HG03571 (cell line): ENCODE measurements at regions not wholly inside any gene's neighbourhood (a gene's known extent, or its start where the extent isn't known, plus 50 kb on each side); places are given as distances from the start of the nearest gene placed in this dataset.

Source experiments
- ATAC-seq: cut with Tn5 transposase; IDR thresholded peaks from one replicate; pipeline ENCODE4 v1.9.1; 2021; ENCODE audit not compliant: unreplicated experiment

GRCh38 chr18:66676699-66677098 lies 72.8 kb upstream of the CDH19 start:
- no peak for ATAC-seq

- ATAC-seq: no peak
These were observed 70.4 kb upstream of the CDH19 start for GRCh38 chr18:66674286-66674685.

- no peak for ATAC-seq
These were observed 64.8 kb upstream of the CDH19 start for GRCh38 chr18:66668706-66669105.

- ATAC-seq: no peak
These were observed 58.7 kb upstream of the CDH19 start for GRCh38 chr18:66662632-66663031.

- no peak for ATAC-seq
These were observed 51.5 kb upstream of the CDH19 start for GRCh38 chr18:66655407-66655806.
